WI38 (cell line): ENCODE measurements at regions not wholly inside any gene's neighbourhood (a gene's known extent, or its start where the extent isn't known, plus 50 kb on each side); places are given as distances from the start of the nearest gene placed in this dataset.

Experiments used
- H3K4me3 ChIP-seq: 2 replicates; pipeline ENCODE4 v1.5.1; 2011; ENCODE audit warnings: low read depth, mild to moderate bottlenecking, control low read depth, low read length
- TF ChIP-seq, protein P1 (sequence below): IDR thresholded peaks from 2 replicates; pipeline ENCODE4 v1.5.1; 2012; ENCODE audit warnings: low read depth, mild to moderate bottlenecking, control low read depth, low read length

- TF ChIP-seq, protein P1, sequence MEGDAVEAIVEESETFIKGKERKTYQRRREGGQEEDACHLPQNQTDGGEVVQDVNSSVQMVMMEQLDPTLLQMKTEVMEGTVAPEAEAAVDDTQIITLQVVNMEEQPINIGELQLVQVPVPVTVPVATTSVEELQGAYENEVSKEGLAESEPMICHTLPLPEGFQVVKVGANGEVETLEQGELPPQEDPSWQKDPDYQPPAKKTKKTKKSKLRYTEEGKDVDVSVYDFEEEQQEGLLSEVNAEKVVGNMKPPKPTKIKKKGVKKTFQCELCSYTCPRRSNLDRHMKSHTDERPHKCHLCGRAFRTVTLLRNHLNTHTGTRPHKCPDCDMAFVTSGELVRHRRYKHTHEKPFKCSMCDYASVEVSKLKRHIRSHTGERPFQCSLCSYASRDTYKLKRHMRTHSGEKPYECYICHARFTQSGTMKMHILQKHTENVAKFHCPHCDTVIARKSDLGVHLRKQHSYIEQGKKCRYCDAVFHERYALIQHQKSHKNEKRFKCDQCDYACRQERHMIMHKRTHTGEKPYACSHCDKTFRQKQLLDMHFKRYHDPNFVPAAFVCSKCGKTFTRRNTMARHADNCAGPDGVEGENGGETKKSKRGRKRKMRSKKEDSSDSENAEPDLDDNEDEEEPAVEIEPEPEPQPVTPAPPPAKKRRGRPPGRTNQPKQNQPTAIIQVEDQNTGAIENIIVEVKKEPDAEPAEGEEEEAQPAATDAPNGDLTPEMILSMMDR, result no peak
- H3K4me3 ChIP-seq, result no peak overlapping the region
Observed at GRCh38 chrX:147602176-147602696, 309.5 kb upstream of the FMR1 start.

- TF ChIP-seq, protein P1, result no peak
Observed at GRCh38 chrX:147626605-147627004, 285.1 kb upstream of the FMR1 start.

DNA sequence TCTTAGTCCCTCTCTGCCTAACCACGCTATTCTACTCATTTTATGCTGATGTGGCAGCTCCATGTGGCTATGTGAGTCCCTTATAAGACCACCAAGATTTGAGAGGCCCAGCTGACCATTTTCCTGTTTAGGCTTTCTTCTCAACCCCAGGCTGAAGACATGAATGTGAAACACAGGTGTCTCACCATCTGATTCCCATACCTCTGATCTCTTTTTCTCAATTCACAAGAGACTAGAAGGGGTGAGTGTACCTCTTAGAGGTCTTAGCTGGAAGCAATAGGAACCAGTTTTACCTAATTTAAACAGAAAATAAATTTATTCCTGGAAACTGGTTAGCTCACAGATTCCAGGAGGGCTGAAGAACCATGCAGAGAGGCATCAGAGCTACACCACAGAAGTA lies 276.5 kb upstream of the FMR1 start:
- no peak overlapping the region for H3K4me3 ChIP-seq
- TF ChIP-seq, protein P1, result no peak

More at GRCh38 chrX:147626605-147627004, 285.1 kb upstream of the FMR1 start:
- H3K4me3 ChIP-seq, result no peak overlapping the region

DNA sequence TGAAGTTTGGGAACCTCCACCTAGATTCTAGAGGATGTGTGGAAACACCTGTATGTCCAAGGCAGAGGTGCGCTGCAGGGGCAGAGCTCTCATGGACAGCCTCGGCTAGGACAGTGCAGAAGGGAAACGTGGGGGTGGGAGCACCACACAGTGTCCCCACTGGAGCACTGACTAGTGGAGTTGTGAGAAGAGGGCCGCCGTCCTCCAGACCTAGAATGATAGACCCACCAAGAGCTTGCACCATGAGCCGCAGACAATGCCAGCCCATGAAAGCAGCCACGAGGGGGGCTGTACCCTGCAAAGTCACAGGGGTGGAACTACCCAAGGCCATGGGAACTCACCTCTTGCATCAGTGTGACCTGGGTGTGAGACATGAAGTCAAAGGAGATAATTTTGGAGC lies 274.5 kb upstream of the FMR1 start:
- TF ChIP-seq, protein P1, result no peak

DNA sequence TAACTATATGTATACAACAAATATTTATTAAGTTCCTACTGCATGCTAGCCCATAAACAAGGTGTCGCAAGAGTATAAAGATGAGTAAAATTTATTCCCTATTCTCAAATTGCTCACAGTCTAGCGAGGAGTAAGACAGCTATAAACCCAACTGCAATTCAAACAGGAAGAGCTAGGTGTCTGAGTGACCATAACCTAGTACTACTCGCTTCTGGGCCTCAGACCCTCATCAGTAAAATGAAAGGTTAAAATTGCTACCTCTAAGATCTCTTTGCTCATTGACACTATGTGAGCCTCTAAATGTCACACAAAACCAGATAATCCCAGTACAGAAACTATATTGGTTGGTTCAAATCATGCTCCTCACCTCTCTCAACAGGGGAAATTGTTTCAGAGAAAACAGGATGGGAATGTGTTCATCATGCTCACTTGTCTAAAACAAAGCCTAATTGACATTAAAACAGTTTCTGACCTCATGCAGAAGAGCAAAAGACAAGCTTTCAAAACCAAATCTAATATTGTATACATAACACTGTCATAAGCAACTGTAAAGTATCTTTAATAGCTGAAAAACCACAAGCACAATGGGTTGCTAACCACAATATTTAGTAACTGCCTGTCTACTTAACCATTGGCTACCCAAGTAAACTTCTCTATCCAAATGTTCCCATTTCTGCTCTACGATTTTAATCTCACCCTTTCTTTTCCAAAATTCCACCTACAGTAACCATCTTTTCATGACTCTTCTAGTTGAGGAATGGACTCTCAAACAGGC lies 264.6 kb upstream of the FMR1 start:
- TF ChIP-seq, protein P1, result no peak
- no peak overlapping the region for H3K4me3 ChIP-seq

More for the DNA sequence above, 274.5 kb upstream of the FMR1 start:
- no peak overlapping the region for H3K4me3 ChIP-seq

DNA sequence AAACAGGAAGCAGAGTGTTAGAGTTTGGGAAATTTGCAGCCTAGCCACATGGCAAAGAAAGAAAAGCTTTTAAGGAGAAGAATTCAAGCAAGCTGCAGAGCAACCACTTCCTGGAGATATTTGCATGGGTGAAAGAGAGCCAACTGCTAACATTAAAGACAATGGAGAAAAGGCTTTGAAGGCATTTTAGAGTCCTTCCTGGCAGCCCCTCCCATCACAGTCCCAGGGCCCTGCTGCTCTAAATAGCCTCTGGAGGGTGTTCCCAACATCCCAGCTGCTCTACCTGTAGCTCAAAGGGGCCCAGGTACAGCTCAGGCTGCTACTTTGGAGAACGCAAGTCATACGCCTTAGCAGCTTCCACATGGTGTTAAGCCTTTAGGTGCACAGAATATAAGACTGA lies 235.9 kb upstream of the FMR1 start:
- no peak overlapping the region for H3K4me3 ChIP-seq
- TF ChIP-seq, protein P1, result no peak

GRCh38 chrX:147679356-147680005 lies 232.2 kb upstream of the FMR1 start:
- no peak overlapping the region for H3K4me3 ChIP-seq
- TF ChIP-seq, protein P1, result no peak
